NOMO-1 treated with DMSO at 0.1 percent for 48 hours (cell line): ENCODE measurements at regions not wholly inside any gene's neighbourhood (a gene's known extent, or its start where the extent isn't known, plus 50 kb on each side); places are given as distances from the start of the nearest gene placed in this dataset.
"Not testable (repeated sequence)": the region's sequence is repeated elsewhere in the genome, so short reads cannot be mapped to it uniquely, and the experiment has no call there.

Experiments
- DNase-seq: peaks from one replicate; lab custom pipeline; 2025; ENCODE audit not compliant: unreplicated experiment; lab: John Stamatoyannopoulos, UW

DNA sequence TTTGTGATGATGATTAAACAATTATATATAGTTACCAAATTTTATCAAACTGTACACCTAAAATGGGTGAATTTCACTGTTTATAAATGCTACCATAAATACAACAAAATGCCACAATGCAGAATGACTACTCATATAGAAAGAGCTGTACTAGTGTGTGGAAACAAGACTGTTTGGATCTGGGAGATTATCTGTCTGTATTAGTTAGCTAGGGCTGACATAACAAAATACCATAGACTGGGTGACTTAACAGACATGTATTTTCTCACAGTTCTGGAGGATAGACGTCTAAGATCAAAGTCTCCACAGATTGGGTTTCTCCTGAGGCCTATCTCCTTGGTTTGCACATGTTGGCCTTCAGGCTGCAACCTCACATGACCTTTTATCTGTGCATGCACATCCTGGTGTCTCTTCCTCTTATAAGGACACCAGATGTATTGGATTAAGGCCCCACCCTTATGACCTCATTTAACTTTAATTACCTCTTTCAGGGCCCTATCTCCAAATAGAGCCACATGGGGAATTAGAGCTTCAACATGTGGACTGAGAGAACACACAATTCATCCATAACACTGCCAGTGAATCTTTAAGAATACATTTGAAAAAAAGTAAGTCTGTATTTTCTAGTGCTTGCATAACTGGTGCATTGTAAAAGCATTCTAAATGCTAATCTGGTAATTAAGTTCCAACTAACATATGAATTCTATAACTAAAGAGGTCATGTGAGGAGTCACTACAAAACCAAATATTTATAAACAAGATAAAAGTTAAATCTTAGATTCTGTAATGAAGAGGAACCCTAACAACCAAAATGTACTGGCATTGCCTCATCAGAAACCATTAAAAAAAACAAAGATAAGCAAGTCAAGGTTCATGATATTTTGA lies 699.6 kb downstream of the NYAP2 start:
- DNase-seq, result no peak

DNA sequence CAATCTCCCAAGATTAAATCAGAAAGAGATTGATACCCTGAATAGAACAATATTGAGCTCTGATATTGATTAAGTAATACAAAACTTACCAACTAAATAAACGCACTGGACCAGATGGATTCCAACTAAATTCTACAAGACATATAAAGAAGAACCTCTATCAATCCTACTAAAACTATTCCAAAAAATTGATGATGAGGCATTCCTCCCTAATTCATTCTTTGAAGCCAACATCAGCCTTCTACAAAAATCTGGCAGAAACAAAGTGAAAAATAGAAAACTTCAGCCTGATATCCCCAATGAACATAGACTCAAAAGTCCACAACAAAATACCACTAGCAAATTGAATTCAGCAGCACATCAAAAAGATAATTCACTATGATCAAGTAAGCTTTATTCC lies 695.5 kb downstream of the NYAP2 start:
- DNase-seq, result no peak

DNA sequence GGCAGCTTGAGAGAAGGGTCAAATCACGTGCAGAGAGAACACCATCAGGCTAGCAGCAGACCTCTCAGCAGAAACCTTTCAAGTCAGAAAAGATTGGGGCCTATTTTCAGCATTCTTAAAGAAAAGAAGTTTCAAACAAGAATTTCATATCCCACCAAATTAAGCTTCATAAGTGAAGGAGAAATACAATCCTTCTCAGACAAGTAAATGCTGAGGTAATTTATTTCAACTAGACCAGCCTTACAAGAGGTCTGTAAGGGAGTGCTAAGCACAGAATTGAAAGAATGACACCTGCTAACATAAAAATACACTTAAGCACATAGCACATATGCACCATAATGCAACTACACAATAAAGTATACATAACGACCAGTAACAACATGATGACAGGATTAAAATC lies 693.9 kb downstream of the NYAP2 start:
- no peak for DNase-seq

DNA sequence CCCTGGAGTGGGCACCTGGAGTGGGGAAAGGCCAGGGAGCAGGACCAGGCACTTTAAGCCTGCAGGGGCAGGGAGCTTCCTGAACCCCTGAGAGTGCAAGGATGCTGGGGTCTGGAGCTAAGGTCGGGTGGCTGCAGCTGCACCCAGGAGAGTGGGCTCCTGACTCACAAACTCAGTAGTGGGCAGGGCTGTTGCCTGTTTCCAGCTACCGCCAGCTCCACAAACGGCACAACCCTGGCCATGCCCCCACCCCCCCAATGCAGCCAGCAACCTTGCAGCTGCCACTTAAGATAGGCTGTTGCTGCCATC lies 688.8 kb downstream of the NYAP2 start:
- DNase-seq, result no peak

DNA sequence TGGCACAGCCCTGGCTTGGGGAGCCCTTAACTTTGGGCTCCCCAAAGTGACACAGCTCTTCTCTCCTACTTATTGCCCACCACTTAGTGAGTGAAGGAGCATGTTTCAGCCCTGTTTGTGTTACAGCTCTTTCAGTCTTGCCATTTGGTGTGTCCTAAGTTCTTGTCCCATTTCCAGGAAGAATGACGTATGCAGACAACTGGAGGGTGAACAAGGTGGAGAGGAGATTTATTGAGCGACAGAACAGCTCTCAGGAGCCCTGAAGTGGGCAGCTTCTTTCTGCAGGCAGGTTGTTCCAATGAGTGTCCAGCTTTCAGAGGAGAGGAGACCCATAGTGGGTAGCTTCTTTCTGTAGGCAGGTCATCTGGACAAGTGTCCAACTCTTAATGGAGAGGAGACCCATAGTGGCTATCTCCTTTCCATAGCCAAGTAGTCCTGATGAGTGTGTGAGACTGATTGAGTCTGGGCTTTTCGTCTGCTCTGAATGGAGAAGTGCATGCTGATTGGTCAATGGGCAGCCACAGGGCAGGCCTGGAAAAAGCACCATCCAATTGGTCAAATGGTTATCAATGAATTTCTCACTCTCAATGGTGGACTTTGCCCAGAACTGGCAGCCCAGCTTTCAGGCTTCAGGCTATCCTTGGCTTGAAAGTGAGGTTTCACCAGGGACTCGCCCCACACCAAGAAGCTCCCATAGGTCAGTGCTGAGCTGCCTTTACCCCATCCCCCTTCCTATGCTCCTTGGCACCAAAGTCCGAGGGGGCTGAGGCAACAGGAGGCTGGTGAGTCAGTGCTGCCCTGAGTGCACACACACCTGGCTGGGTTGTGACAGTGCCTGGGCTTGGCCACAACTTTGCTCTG lies 688.2 kb downstream of the NYAP2 start:
- no peak for DNase-seq

- DNase-seq, result no peak
These were observed 687.5 kb downstream of the NYAP2 start for GRCh38 chr2:226087051-226087450.

DNA sequence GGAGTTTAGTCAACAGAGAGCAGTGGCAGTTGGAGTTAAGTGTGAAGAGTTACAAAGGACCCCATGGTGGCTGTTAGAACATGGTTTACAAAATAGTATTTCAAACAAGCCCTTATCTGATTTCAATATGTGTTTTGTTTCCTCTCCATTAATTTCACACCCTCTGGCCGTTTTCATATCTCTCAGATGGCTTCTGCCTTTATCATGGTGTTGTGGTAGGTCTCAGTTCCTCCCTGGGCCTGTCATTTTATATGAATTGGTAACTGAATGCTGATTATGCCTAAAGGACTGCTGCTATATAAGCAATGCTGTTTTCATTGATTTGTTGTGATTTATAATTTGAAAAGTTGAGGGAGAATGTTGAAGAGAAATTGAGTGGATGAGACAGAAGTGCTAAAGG lies 686.7 kb downstream of the NYAP2 start:
- DNase-seq, result no peak

GRCh38 chr2:226085425-226085824 lies 685.9 kb downstream of the NYAP2 start:
- DNase-seq, result not testable (repeated sequence)

- DNase-seq, result no peak
These were observed 680.8 kb downstream of the NYAP2 start for GRCh38 chr2:226080334-226080733.

GRCh38 chr2:226079671-226080181 lies 680.2 kb downstream of the NYAP2 start:
- no peak for DNase-seq

GRCh38 chr2:226079196-226079595 lies 679.7 kb downstream of the NYAP2 start:
- no peak for DNase-seq

GRCh38 chr2:226078666-226079065 lies 679.2 kb downstream of the NYAP2 start:
- no peak for DNase-seq

DNA sequence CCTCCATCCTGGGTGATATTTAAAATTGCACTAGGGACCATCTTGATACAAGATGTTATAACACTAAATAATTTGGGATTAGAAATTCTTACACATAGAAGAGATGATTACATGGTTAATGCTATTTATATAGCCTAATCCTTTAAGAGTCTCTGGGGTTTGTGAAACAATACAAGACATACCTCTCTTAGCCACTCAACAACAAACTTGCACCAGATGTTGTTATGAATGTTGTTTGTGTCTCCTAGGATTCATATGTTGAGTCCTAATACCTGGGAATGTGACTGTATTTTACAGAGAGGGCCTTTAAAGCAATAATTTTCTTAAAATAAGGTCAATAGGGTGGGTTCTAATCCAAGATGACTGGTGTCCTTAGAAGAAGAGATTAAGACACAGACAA lies 678.3 kb downstream of the NYAP2 start:
- DNase-seq, result no peak

- no peak for DNase-seq
These were observed 677.5 kb downstream of the NYAP2 start for GRCh38 chr2:226077031-226077430.

DNA sequence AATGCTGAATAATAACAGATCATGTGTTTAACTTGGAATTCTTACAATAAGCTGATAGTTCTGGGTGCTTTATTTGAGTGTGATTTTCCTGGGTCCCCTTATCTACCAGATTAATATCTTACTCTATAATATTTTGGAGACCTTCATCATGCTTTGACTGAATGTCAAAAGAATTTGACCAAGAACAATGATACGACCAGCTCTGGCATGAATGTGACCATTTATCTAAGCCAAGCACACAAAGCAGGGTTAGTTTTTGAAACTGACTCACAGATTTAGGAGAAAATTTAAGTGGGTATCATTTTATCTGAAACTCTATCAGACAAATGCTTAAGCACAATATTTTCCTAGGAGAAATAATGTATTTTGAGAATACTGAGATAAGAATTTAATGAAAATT lies 677.0 kb downstream of the NYAP2 start:
- no peak for DNase-seq

- DNase-seq, result no peak
These were observed 674.9 kb downstream of the NYAP2 start for GRCh38 chr2:226074391-226074790.

DNA sequence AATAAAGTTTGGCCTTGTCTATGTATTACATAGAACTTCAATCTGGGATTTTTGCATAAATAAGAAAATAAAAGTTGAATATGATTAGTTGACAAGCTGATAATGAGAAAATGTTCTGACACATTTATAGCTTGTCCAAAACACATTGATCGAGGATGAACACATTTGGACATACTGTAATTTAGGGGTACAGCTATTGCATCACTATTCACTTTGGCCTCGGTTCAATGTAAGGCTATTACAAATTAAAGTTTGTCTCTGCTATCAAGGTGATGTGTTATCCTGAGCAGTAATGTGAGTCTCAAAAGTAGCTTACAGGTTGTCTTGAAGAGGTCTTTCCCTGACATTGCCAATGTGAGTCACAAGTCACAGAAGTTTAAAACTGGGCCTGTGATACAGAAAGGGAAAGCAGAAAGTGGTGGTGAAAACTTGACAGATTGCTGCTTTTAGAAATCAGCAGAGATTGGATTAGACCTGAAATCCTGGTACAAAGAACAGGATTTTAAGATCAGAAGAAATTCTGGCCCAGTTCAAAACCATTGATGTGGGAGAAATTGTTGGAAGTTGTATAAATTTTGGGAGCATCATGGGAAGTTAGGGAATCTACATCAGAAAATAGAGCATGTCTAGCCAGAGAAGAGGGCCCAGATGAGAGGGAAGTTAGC lies 674.1 kb downstream of the NYAP2 start:
- no peak for DNase-seq

GRCh38 chr2:226066873-226067272 lies 667.4 kb downstream of the NYAP2 start:
- DNase-seq, result no peak

GRCh38 chr2:226066391-226066790 lies 666.9 kb downstream of the NYAP2 start:
- DNase-seq, result no peak

DNA sequence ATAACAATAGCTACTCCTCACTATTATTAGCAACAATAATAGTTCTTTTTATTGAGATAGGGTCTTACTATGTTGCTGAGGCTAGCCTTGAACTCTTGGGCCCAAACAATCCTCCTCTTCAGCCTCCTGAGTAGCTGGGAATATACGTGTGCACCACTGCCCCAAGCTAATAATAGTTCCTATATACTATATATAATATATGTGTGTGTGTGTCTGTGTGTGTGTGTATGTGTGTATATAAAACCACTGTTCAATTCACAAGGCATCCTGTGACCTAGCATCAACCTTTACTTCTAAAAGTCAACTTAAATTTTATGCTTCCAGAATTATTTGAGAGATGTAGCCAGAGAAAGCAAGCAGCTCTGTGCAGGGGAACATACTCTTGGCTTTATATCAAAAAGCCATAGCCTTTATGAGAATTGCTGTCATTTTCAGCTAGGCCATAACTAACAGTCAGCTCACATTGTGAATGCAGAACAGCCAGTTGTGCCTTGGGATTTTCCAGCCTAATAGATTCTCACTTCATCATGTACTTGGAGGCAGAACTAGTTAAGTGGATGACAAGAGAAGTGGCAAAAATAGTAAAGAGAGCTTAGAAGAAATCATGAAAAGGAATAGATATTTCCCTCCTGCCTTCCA lies 665.5 kb downstream of the NYAP2 start:
- DNase-seq, result no peak
